Pancreas (tissue), 10 donors: ENCODE measurements at regions not wholly inside any gene's neighbourhood (a gene's known extent, or its start where the extent isn't known, plus 50 kb on each side); places are given as distances from the start of the nearest gene placed in this dataset.

ENCODE experiments used
- ATAC-seq, 4 donors: fragments of 200-7000 bp; cut with Tn5 transposase; one replicate each; pipeline versions ENCODE4 v1.8.0 to v1.9.1; 2020; ENCODE audit warnings: mild to moderate bottlenecking in 4 of 4, moderate library complexity in 4 of 4
- DNase-seq, 6 donors: peaks; one replicate each; pipeline ENCODE4 v3.0.0-alpha.2; 2020
- FAIRE-seq: peaks from 2 replicates; lab custom pipeline; 2012; peaks lifted over from hg19 to GRCh38; lab: Jason Lieb, UNC
- H3K27ac ChIP-seq, 4 donors: fragments of 200-600 bp; sonication (generic); 1 replicate in 3 of 4; 2 replicates in 1 of 4; pipeline versions ENCODE4 v1.5.0 to v1.8.0; 2020
- H3K27me3 ChIP-seq, 4 donors: fragments of 200-600 bp; one replicate each; pipeline ENCODE4 v1.8.0; 2021
- H3K36me3 ChIP-seq, 3 donors: fragments of 200-600 bp; sonication (generic) in 1 of 3; one replicate each; pipeline versions ENCODE4 v1.5.0 to v1.8.0; 2020 to 2021
- H3K4me1 ChIP-seq, 3 donors: fragments of 200-600 bp; one replicate each; pipeline ENCODE4 v1.8.0; 2021
- H3K4me3 ChIP-seq, 4 donors: fragments of 200-600 bp; sonication (generic) in 2 of 4; one replicate each; pipeline versions ENCODE4 v1.5.0 to v1.8.0; 2020 to 2021
- H3K9me3 ChIP-seq, 4 donors: fragments of 200-600 bp; one replicate each; pipeline ENCODE4 v1.8.0; 2021
- WGBS, 2 donors: extraction: QIAGEN DNeasy Blood & Tissue Kit; methylation state at CpG; one replicate each; pipeline ENCODE4 v1.1.7; 2013; 5-methylcytosine and 5-hydroxymethylcytosine counted together
- intact Hi-C, 3 donors: fragments of 100-400 bp; cut with DNase I; formaldehyde crosslinking; loops; one replicate each; pipeline versions ENCODE4 v1.11.1 to v1.14.2; 2022
- TF ChIP-seq, protein P1 (sequence below), 4 donors: fragments of 200-600 bp; sonication (generic) in 3 of 4; IDR thresholded peaks; one replicate each; pipeline versions ENCODE4 v1.5.0 to v1.8.0; 2021; ENCODE audit warnings: antibody characterized with exemption in 4 of 4
- donor health status: healthy with polysubstance abuse.
- donor health status: DM: no; HTN: no; CAD: no; lungs with moderate emphysema.
- donor health status: DM: no; HTN: no; CAD: no.
- donor health status: control.
- donor health status: control.
- donor health status: Bipolar disorder and iron deficiency.
- donor health status: DM: yes; HTN: yes; CAD: no.
- donor health status: DM: no; HTN: no; CAD: no.
- donor health status: DM: no; HTN: no; CAD: no.
- donor health status: DM: yes; HTN: yes; CAD: no.

DNA sequence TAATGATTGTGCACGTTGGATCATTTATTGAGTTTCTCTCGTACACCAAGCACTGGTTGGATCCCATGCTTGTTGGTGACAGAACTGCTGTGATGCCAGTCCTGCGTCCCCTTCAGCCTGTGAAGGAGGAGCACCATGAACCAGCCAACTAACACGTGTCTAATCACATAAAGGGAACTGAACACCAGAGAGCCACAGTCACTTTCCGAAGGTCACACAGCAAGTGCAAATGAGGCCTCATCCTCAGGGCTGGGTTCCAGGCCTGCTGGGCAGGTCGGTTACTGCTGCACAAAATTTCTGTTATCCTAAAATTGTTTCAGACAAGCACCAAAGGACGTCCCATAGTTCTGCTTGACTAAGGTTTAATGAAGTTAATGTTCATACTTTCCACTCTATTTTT lies 332.0 kb upstream of the ZNF32 start:
- Histone ChIP-seq H3K27ac (no peak overlapping the region), H3K4me3 (no peak overlapping the region), H3K9me3 (no peaks in the 10 kb centered on the region), H3K36me3 (no peaks in the 10 kb centered on the region), H3K27me3 (no peaks in the 10 kb centered on the region), H3K4me1 (no peaks in the 10 kb centered on the region)
- DNase-seq (no peak), FAIRE-seq (no peak), ATAC-seq (no peak)
- TF ChIP-seq, protein P1, sequence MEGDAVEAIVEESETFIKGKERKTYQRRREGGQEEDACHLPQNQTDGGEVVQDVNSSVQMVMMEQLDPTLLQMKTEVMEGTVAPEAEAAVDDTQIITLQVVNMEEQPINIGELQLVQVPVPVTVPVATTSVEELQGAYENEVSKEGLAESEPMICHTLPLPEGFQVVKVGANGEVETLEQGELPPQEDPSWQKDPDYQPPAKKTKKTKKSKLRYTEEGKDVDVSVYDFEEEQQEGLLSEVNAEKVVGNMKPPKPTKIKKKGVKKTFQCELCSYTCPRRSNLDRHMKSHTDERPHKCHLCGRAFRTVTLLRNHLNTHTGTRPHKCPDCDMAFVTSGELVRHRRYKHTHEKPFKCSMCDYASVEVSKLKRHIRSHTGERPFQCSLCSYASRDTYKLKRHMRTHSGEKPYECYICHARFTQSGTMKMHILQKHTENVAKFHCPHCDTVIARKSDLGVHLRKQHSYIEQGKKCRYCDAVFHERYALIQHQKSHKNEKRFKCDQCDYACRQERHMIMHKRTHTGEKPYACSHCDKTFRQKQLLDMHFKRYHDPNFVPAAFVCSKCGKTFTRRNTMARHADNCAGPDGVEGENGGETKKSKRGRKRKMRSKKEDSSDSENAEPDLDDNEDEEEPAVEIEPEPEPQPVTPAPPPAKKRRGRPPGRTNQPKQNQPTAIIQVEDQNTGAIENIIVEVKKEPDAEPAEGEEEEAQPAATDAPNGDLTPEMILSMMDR (IDR thresholded peaks at IDR 0.05): no peak
- intact Hi-C loops: no loop called here
- 84 to 87% methylated on average over 7 of the region's 7 CpGs for WGBS, 2 donors

DNA sequence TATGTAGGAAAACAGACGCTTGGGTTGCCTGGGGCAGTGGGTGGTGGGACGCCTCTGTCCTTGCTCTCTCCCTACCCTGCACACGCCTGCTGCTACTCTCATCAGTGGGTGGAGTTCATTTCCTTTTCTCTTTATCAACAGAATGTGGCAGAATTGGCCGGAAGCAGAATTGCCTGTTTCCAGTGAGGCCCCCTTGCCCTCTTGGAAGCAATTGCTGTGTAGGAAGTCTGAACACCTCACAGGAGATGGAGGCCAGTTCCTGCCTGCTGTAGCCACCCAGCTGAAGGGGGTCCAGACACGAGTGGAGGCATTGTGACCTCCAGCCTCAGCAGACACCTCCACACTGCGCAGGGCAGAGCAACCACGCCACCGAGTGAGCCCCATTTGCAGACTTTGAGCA lies 331.6 kb upstream of the ZNF32 start:
- Histone ChIP-seq H3K4me3 (no peak overlapping the region), H3K27me3 (no peaks in the 10 kb centered on the region), H3K27ac (no peak overlapping the region), H3K36me3 (no peaks in the 10 kb centered on the region), H3K4me1 (no peaks in the 10 kb centered on the region), H3K9me3 (no peaks in the 10 kb centered on the region)
- no peak for ATAC-seq
- FAIRE-seq: no peak
- TF ChIP-seq, protein P1 (IDR thresholded peaks at IDR 0.05): no peak
- DNase-seq: no peak
- 82 to 86% methylated on average over 8 of the region's 8 CpGs for WGBS, 2 donors
- intact Hi-C loops: no loop called here

DNA sequence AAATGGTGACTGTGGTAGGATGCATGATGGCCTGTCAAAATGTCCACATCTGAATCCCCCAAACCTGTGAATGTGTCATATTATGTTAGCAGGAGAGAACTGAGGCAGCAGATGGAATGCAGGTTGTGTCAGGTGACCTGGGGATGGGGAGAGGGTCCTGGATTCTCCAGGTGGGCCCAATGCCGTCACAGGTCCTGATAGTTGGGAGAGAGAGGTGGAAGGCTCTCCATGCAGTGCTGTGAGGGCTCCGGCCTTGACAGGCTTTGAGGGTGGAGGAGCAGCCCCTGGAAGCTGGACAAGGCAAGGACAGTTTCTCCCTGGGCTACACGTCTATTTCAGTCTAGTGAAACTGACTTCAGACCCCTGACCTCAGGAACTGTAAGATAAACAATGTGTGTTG lies 330.9 kb upstream of the ZNF32 start:
- intact Hi-C loops: no loop called here

DNA sequence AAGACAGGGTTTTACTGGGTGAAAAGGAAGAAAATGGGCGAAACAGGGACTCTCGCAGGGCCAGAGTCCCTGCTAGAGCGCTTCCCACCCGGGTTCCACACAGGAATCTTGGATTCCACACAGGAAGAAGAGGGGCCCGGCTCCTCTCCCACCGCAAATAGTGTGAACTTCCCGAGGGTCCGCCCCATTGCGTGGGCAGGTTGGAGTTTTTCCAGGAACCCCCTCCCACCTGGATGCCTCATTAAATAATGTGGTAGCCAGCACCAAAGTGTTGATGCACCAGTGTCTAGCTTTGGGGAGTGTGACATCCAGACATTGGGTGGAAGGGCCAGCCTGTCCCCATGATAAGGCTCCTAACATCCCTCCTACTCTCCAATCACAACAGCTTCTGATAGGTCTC lies 330.3 kb upstream of the ZNF32 start:
- no peak for FAIRE-seq
- intact Hi-C loops: no loop called here

More for the DNA sequence above, 330.9 kb upstream of the ZNF32 start:
- Histone ChIP-seq H3K27ac (no peak overlapping the region), H3K9me3 (no peaks in the 10 kb centered on the region), H3K27me3 (no peaks in the 10 kb centered on the region), H3K4me3 (no peak overlapping the region), H3K36me3 (no peaks in the 10 kb centered on the region), H3K4me1 (no peaks in the 10 kb centered on the region)
- ATAC-seq (no peak), DNase-seq (no peak), FAIRE-seq (no peak)
- TF ChIP-seq, protein P1 (IDR thresholded peaks at IDR 0.05): no peak
- WGBS, 2 donors: 83 to 86% methylated on average over 3 of the region's 3 CpGs

DNA sequence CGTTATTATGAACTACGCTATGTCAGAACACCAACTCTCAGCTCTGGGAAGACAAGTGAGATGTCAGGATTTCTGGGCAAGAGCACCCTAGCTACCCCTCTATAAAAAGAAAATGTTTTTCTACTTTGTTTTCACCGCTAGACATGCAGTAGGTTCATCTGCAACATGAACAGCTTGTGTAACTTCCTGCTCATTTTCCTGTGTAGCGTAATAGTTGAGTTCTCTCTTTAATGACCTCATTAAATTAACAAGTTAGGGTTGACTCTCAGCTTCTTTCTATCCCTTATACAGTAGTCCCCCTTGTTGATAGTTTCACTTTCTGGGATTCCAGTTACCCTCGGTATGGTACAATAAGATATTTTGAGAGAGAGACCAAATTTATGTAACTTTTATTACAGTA lies 329.4 kb upstream of the ZNF32 start:
- TF ChIP-seq, protein P1 (IDR thresholded peaks at IDR 0.05): no peak
- Histone ChIP-seq H3K4me1 (no peaks in the 10 kb centered on the region), H3K9me3 (no peaks in the 10 kb centered on the region), H3K4me3 (no peak overlapping the region), H3K27me3 (no peaks in the 10 kb centered on the region), H3K36me3 (no peaks in the 10 kb centered on the region), H3K27ac (no peak overlapping the region)
- no peak for ATAC-seq
- no peak for FAIRE-seq
- 87 to 91% methylated on average over 5 of the region's 5 CpGs for WGBS, 2 donors
- DNase-seq: no peak
- intact Hi-C loops: no loop called here

More for the DNA sequence above, 330.3 kb upstream of the ZNF32 start:
- Histone ChIP-seq H3K36me3 (no peaks in the 10 kb centered on the region), H3K4me3 (no peak overlapping the region), H3K27ac (no peak overlapping the region), H3K27me3 (no peaks in the 10 kb centered on the region), H3K9me3 (no peaks in the 10 kb centered on the region), H3K4me1 (no peaks in the 10 kb centered on the region)
- ATAC-seq (no peak), DNase-seq (peak in 1 of 6 donors; percentile 23)
- WGBS, 2 donors: 93 to 97% methylated on average over 9 of the region's 9 CpGs
- TF ChIP-seq, protein P1 (IDR thresholded peaks at IDR 0.05): no peak
